Epithelial cell of prostate (primary cell): ENCODE measurements at regions not wholly inside any gene's neighbourhood (a gene's known extent, or its start where the extent isn't known, plus 50 kb on each side); places are given as distances from the start of the nearest gene placed in this dataset.
"Not testable (repeated sequence)": the region's sequence is repeated elsewhere in the genome, so short reads cannot be mapped to it uniquely, and the experiment has no call there.

ENCODE experiments used
- DNase-seq: peaks from one replicate; pipeline ENCODE4 v3.0.0-alpha.2; 2011; ENCODE audit warnings: low read depth, low spot score
- H3K27ac ChIP-seq: fragments of 450-650 bp; 2 replicates; pipeline ENCODE4 v1.5.1; 2017; ENCODE audit warnings: mild to moderate bottlenecking

- no peak for DNase-seq
- H3K27ac ChIP-seq, result no peak overlapping the region
Measured at GRCh38 chr14:48005986-48006385, 330.6 kb upstream of the MDGA2 start.

DNA sequence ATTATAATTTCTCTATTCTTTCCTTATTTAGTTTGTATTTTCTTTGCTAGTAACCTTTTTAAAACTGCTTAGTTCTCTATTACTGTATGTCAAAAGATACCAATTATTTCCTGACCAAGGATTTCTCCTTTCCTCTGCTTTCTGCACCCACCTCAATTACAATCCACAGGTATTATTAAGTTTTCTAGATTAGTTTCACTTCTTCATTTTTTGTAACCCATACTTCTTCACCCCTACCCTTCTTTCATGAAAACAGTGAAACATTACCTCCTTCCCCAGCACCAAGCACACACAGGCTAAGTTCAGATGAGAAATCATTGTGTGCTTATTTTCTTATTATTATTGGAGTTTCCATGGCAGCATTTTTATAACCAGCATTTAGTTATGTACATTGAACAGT, 318.5 kb upstream of the MDGA2 start:
- no peak overlapping the region for H3K27ac ChIP-seq
- no peak for DNase-seq

DNA sequence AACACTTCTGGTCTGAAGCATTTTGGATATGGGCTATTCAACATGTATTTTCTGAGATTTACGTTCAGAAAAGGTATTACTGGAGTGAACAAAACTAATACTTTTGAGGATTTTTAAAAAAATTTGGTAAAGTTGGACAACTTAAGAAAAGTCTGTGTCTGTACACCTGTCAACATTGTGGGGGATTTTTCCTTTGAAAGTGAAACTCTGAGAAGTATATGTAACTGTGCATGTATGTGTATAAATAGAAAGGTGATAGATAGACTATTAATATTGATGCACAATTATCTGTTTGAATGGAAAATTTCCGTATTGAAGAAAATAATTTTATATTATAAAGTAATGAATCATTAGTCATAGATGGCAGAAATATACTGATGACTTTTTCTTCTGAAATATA, 312.8 kb upstream of the MDGA2 start:
- H3K27ac ChIP-seq, result no peak overlapping the region
- no peak for DNase-seq

DNA sequence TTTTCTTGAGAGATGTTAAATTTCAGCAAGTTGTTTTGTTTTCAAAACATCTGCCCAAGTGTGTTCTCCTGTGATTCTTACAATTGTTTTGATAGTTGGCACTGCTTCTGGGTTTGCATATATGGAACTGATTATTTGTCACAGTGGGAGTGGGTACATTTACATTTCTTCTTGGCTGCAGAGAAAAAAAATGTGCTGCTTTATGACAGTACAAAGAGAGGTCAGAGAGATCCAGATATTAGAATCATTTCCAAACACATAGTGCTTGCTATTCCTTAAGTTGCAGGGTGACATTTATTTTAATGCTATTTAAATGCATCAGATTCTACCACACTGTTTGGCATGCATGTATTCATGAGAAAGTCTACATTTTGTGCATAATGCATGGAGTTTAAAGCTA, 303.5 kb upstream of the MDGA2 start:
- no peak overlapping the region for H3K27ac ChIP-seq
- DNase-seq, result no peak

DNA sequence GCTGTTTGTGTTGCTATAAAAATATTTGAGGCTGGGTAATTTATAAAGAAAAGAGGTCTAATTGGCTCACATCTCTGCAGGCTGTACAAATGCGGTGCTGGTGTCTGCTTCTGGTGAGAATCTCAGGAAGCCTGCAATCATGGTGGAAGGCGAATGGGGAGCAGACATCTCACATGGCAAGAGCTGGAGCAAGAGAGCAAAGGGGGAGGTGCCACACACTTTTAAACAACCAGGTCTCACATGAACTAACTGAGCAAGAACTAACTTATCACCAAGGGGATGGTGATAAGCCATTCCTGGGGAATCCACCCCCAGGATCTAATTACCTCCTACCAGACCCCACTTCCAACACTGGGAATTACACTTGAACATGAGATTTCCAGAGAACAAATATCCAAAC, 300.7 kb upstream of the MDGA2 start:
- no peak overlapping the region for H3K27ac ChIP-seq
- no peak for DNase-seq

DNA sequence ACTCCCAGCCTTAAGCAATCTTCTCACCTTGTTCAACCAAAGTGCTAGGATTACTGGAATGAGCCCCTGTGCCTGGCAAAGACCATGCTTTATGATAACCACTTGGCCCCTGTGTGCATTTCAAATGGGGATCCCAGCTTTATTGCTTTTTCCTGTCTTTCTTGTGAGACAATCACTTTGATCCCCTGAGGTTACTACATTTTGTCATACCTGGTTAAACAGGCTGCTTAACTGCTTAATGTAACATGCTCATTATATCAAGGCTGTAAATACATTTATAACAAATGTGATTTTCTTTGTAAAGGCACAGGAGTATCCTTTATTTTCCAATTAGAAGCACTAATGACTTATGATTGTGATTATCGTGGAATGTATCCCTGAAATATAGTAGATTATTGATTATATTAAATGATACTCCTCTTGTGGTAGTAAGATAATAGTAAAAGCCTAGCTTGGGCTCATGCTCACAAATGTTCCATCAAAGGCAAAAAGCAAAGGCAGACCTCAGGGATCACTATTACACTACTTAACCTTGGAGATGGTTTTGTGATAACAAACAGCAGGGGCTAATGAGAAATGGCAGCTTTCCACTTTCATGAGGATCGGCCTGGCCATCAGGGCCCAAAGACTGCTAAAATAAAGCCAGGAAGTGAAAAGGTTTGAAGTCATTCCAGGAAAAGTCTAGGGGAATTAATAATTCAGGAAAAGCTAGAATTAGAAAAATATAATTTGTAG, 290.8 kb upstream of the MDGA2 start:
- no peak overlapping the region for H3K27ac ChIP-seq
- no peak for DNase-seq

DNA sequence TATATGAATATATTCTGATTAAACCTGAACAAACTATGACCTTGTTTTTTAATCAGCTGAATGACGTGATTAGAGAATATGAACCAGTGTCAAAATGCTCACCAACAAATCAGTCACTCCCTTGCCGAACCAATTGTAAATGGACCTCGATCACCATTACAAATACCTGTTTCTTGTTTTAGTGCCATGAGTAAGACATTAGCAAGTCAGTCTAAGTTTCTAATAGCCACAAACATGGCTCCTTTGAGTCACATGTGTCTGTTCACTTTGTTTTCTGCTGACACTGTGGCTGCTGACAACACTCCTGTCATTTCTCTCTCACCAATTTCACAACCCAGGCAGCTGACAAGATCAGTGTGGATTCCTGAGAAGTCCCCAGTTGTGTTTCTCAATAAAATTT, 286.2 kb upstream of the MDGA2 start:
- H3K27ac ChIP-seq, result no peak overlapping the region
- peak; percentile 2 for DNase-seq

DNA sequence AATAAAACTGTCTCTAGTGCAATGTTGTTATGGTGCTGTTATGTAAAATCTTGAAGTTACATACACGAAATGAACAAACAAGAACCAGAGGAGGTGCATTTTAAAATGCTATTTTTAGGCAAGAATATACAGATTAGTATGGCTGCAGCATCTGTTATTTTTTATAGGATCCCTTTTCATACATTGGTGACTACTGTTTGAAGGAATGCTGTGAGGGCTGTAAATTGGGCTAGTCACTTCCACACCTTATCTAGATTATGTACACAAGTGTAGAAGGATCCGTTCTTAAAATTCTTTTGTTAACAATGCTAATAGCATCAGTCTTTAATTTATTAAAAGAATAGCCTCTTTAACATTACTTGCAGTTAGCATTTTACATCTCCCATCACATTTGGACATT, 284.3 kb upstream of the MDGA2 start:
- H3K27ac ChIP-seq, result no peak overlapping the region

DNA sequence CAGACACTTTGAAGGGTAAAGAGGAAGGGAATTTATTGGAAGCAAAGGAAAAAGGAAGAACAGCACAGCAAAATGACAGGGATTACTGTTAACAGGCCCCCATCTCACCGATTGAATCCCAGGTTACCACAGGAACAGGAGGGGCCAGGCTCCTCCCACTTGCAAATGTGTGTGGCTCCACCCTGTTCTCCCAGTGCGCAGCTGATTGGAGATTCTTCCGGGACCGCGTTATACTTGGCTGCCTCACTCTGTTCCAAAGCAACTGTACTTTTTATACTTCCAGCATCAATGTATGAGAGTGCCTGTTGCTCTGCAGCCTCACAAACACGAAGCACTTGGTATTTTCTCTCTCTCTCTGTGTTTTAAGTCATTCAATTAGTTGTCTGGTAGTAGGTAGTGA, 273.6 kb upstream of the MDGA2 start:
- DNase-seq, result no peak
- no peak overlapping the region for H3K27ac ChIP-seq

More for the DNA sequence above, 284.3 kb upstream of the MDGA2 start:
- no peak for DNase-seq

- H3K27ac ChIP-seq, result no peak overlapping the region
- no peak for DNase-seq
Measured at GRCh38 chr14:47935332-47935731, 259.9 kb upstream of the MDGA2 start.

- no peak for DNase-seq
Measured at GRCh38 chr14:47929334-47929733, 253.9 kb upstream of the MDGA2 start.

DNA sequence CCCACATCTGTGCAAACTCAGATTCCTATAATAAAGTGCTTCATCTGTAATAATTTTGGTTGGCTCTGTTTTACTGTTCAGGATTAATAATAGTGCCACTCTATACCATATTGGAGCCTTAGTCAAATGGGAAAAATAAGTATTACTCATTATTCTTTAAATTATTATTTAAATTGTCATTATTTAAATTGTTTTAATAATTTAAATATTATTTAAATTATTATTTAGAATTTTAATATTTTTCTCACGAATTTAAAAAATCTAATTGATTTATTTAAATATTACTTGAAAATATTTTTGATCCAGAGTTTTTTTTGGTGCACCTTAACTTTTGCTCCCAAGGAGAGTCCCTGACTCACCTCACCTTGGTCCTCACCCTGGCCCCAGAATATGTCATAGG, 245.7 kb upstream of the MDGA2 start:
- H3K27ac ChIP-seq, result no peak overlapping the region
- DNase-seq, result no peak

More at GRCh38 chr14:47929334-47929733, 253.9 kb upstream of the MDGA2 start:
- no peak overlapping the region for H3K27ac ChIP-seq

GRCh38 chr14:47919997-47920396, 244.6 kb upstream of the MDGA2 start:
- H3K27ac ChIP-seq, result no peak overlapping the region
- no peak for DNase-seq

DNA sequence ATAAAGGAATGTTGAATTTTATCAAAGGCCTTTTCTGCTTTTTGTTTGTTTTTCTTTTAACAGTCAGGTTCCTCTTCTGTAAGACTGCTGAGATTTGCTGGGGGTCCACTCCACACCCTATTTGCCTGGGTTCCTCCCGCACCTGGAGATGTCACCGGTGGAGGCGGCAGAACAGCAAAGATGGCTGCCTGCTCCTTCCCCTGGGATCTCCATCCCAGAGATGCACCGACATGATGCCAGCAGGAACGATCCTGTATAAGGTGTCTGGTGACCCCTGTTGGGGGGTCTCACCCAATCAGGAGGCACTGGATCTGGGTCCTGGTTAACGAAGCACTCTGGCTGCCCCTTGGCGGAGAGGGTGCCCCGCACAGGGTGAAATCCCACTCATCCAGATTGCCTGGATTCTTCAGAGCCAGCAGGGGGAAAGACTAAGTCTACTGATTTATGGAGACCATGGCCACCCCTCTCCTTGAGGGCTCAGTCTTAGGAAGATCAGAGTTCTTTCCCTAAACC, 244.0 kb upstream of the MDGA2 start:
- no peak overlapping the region for H3K27ac ChIP-seq
- DNase-seq, result no peak

DNA sequence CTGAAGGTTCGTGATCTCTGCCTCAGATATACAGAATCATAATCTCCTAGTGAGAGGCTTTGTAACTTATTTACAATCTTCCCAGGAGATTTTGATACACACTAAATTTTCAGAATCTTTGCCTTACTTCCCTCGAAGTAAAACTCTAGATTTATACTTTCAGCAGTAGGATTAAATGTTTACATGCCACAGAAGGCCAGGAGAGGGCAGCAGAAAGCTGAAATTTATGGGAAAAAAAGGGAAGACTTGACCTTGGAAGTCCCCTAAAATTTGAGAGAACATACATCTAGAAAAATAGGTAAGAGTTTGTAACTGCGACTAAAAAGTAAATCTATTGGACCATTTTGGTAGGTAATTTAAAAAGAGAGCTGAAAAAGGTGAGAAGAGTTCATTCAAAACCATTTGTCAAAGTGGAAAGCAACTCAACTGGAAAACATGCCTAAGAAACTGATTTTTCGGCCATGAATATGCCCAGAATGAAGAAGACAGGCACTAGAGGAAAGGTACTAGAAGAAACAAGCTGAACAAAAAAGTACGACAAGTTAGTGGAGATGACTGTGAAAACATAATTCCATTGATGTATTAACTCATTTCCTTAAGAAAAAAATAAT, 242.0 kb upstream of the MDGA2 start:
- H3K27ac ChIP-seq, result no peak overlapping the region
- DNase-seq, result no peak

GRCh38 chr14:47901141-47901540, 225.7 kb upstream of the MDGA2 start:
- not testable (repeated sequence) for H3K27ac ChIP-seq, DNase-seq

DNA sequence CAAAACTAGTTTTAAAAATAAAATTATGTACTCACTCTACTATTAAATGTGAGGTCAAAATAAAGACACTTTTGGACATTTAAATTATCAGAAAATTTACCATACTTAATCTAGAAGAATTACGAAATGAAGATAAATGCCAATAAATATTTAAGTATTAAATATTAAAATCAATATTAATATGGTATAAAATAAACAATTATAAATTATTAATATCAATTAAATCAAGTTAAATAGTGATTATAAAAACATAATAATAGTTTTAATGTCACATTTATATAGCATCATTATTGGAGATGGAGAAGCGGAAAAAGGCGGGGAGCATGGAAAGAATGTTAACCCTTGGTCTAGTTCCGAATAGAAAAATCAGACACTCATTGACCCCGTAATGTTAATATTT, 224.3 kb upstream of the MDGA2 start:
- no peak for DNase-seq
- H3K27ac ChIP-seq, result no peak overlapping the region

GRCh38 chr14:47874350-47874749, 198.9 kb upstream of the MDGA2 start:
- DNase-seq, result no peak
- H3K27ac ChIP-seq, result no peak overlapping the region

GRCh38 chr14:47872588-47872987, 197.2 kb upstream of the MDGA2 start:
- DNase-seq, result no peak
- H3K27ac ChIP-seq, result no peak overlapping the region

GRCh38 chr14:47863441-47863840, 188.0 kb upstream of the MDGA2 start:
- DNase-seq, result no peak

GRCh38 chr14:47857646-47858045, 182.2 kb upstream of the MDGA2 start:
- no peak for DNase-seq
- H3K27ac ChIP-seq, result no peak overlapping the region

More at GRCh38 chr14:47863441-47863840, 188.0 kb upstream of the MDGA2 start:
- H3K27ac ChIP-seq, result no peak overlapping the region

- no peak for DNase-seq
- H3K27ac ChIP-seq, result no peak overlapping the region
Measured at GRCh38 chr14:47852278-47852677, 176.9 kb upstream of the MDGA2 start.
